ENCODE measurements at regions not wholly inside any gene's neighbourhood (a gene's known extent, or its start where the extent isn't known, plus 50 kb on each side); places are given as distances from the start of the nearest gene placed in this dataset.
A peak's percentile ranks its signal among the peaks of the same experiment; 100 is the strongest.

DNA sequence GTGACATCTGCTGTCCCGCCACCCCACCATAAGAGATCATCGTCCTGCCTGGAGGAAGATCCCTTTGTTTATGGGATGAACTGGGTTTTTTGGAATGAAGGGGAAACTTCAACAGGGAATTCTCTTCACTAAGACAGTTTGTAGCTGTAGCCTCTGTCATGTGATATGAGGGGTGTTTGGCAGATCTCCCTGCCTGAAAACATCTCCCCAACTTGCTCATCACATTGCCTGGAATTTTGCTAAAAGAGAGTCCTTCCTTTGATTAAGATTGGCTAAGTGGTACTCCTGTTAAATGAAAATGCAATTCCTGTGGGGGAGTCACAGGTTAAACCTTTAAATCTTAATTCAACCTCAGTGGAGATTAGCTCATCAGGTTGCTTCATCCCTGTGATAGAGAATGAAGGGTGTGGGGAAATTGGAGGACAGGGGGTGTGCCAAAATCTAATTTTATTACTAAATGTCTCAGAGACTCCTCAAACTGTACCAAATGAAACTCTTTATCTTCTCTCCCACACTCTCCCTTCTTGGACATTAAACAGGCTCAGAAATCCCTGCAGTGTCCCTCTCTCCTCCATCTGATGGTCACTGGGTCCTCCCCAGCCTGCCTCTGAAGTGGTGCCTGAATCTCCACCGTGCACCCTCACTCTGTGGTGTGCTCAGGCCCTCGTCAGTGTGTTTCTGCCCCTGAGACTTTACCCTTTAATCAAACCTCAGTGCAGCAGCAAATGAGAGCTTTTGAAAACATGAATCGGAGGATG lies 54.8 kb downstream of the IER5 start:
- Histone ChIP-seq H4K20me1 (ENCODE audit: insufficient read depth, low read length) (no peaks in the 10 kb centered on the region), H3K14ac (replicated peaks; ENCODE audit: low read depth, low read length) (no peak overlapping the region), H3K27me3 (ENCODE audit: control insufficient read depth, insufficient read depth, low read length) (no peaks in the 10 kb centered on the region), H2AK5ac (ENCODE audit: low read depth, low read length) (no peak overlapping the region; the same call in 1 of the 2 replicates), H3K9ac (ENCODE audit: low read depth, low read length) (no peak overlapping the region), H3K18ac (ENCODE audit: low read depth, low read length) (no peak overlapping the region; the same call in 1 of the 2 replicates), H4K8ac (ENCODE audit: low read depth in 2 of 2, low read length in 2 of 2) (no peak overlapping the region), H3K4me3 (ENCODE audit: insufficient read depth, low read depth, low read length) (no peak overlapping the region), H4K5ac (ENCODE audit: low read depth, low read length) (no peak overlapping the region), H3K36me3 (ENCODE audit: control insufficient read depth, insufficient read depth, low read length) (no peaks in the 10 kb centered on the region), H4K91ac (ENCODE audit: insufficient read depth, low read depth, low read length) (no peak overlapping the region), H3K4me1 (ENCODE audit: control insufficient read depth, insufficient read depth, low read length) (peaks cover 29% of the 10 kb centered on the region), H3K23ac (ENCODE audit: low read depth, low read length) (no peak overlapping the region), H2BK20ac (ENCODE audit: low read depth, low read length) (peak overlapping the region; percentile 28; the same call in 1 of the 2 replicates), H2AFZ (replicated peaks; ENCODE audit: low read length, poor library complexity) (no peak overlapping the region), H2BK15ac (ENCODE audit: low read depth, low read length) (no peak overlapping the region), H2BK5ac (ENCODE audit: low read depth, low read length, poor library complexity, severe bottlenecking) (no peak overlapping the region), H2BK120ac (ENCODE audit: low read depth, low read length) (0 out of 2 replicates have a peak overlapping the region, but pooled peaks have one; percentile 39), H3K79me1 (ENCODE audit: low read depth in 1 of 2, low read length in 2 of 2) (peaks cover 0 to 24% of the 10 kb centered on the region in 2 experiments; a peak in 2 of 4 replicates), H3K4ac (ENCODE audit: low read depth, low read length) (no peak overlapping the region), H2AK9ac (replicated peaks; ENCODE audit: low read depth, low read length, poor library complexity) (no peak overlapping the region), H3K27ac (ENCODE audit: insufficient read depth, low read length) (peak overlapping the region; percentile 15; the same call in 1 of the 2 replicates), H3K56ac (ENCODE audit: extremely low read depth, insufficient read depth, low read length) (no peak overlapping the region), H3K4me2 (ENCODE audit: low read depth, low read length) (no peak overlapping the region), H3K9me1 (ENCODE audit: insufficient read depth, low read length) (peaks cover 19% of the 10 kb centered on the region), H3K9me3 (ENCODE audit: control insufficient read depth, insufficient read depth, low read length) (peaks cover 2% of the 10 kb centered on the region; the same call in 1 of the 2 replicates)
- dilution Hi-C loops (cut with HindIII; ENCODE audit: low sequenced_read_pairs, unreplicated experiment) = no loop called here
- WGBS, 2 experiments (ENCODE audit: extremely low coverage in 2 of 2, insufficient read length in 1 of 2) = no CpG with 5 or more reads among the region's 5 CpGs
- POLR2A ChIA-PET (ENCODE audit: unreplicated experiment) = interaction anchor here (0.7 kb wide), 1 partner anchor 53 kb away, joined by 4 read pairs; no protein-coding TSS in a partner anchor
- no peak for DNase-seq
- ATAC-seq (ENCODE audit: low read depth) = no peak
- in situ Hi-C loops (cut with MboI; ENCODE audit: low sequenced_read_pairs) = loop anchor here (5.0 to 10.0 kb wide), 3 partner anchors 106 to 508 kb away; partner anchors contain the start of gene XPR1
- intact Hi-C loops (cut with micrococcal nuclease) = loop anchor here (2.0 to 5.0 kb wide), 3 partner anchors 121 to 626 kb away; partner anchors contain the start of gene STX6
- CTCF ChIA-PET = interaction anchor here (0.6 to 3.8 kb wide), 19 partner anchors 9 to 261 kb away, joined by 3 to 24 read pairs (median 9); partner anchors contain the start of gene MR1
- no peak for TF ChIP-seq RAD21 (IDR thresholded peaks at IDR 0.05; ENCODE audit: low read length)
- peak; percentile 25; the same call in 1 of the 2 replicates for TF ChIP-seq CEBPB (IDR thresholded peaks at IDR 0.05; ENCODE audit: low read depth, low read length)
- BruUV-seq (replicated peaks) = no TSS peak

Data from IMR-90 (cell line).